Neural progenitor cell (in vitro differentiated cells): ENCODE measurements at regions not wholly inside any gene's neighbourhood (a gene's known extent, or its start where the extent isn't known, plus 50 kb on each side); places are given as distances from the start of the nearest gene placed in this dataset.

Experiments used
- DNase-seq: peaks from one replicate; pipeline ENCODE4 v3.0.0-alpha.2; 2016; ENCODE audit warnings: low spot score
- H2AFZ ChIP-seq: fragments of 200-600 bp; sonication (generic); replicated peaks from 2 replicates; pipeline ENCODE4 v1.6.1; 2016; ENCODE audit warnings: antibody characterized with exemption
- H3F3A ChIP-seq: fragments of 200-600 bp; sonication (generic); 2 replicates; pipeline ENCODE4 v1.6.1; 2016; ENCODE audit warnings: antibody characterized with exemption, low read depth
- H3K27ac ChIP-seq: fragments of 200-600 bp; sonication (generic); 2 replicates; pipeline ENCODE4 v1.5.1; 2016; ENCODE audit warnings: mild to moderate bottlenecking
- H3K27me3 ChIP-seq: fragments of 200-600 bp; sonication (generic); 2 replicates; pipeline ENCODE4 v1.6.1; 2016; ENCODE audit warnings: mild to moderate bottlenecking, moderate library complexity
- H3K36me3 ChIP-seq: fragments of 200-600 bp; sonication (generic); 2 replicates; pipeline ENCODE4 v1.5.1; 2016
- H3K4me1 ChIP-seq: fragments of 200-600 bp; sonication (generic); 2 replicates; pipeline ENCODE4 v1.6.1; 2016; ENCODE audit warnings: mixed run types
- H3K4me2 ChIP-seq: fragments of 200-600 bp; sonication (generic); 2 replicates; pipeline ENCODE4 v1.6.1; 2016
- H3K4me3 ChIP-seq: fragments of 200-600 bp; sonication (generic); 2 replicates; pipeline ENCODE4 v1.5.1; 2016
- H3K79me2 ChIP-seq: fragments of 200-600 bp; sonication (generic); 2 replicates; pipeline ENCODE4 v1.6.1; 2016; ENCODE audit warnings: low read depth
- H3K9ac ChIP-seq: fragments of 200-600 bp; sonication (generic); 2 replicates; pipeline ENCODE4 v1.6.1; 2016
- H3K9me3 ChIP-seq: fragments of 200-600 bp; sonication (generic); 2 replicates; pipeline ENCODE4 v1.5.1; 2016; ENCODE audit warnings: low read depth
- H4K20me1 ChIP-seq: fragments of 200-600 bp; sonication (generic); 2 replicates; pipeline ENCODE4 v1.6.1; 2016; ENCODE audit warnings: low read depth
- H3K27ac Mint-ChIP-seq: 3 replicates; pipeline ENCODE4 v1.8.0; 2021; ENCODE audit warnings: mixed read lengths
- H3K27me3 Mint-ChIP-seq: 2 replicates; pipeline ENCODE4 v1.8.0; 2022; ENCODE audit warnings: low read depth, mild to moderate bottlenecking, inconsistent platforms, moderate library complexity, mixed read lengths; ENCODE audit not compliant: insufficient read depth
- H3K36me3 Mint-ChIP-seq: 3 replicates; pipeline ENCODE4 v1.8.0; 2021; ENCODE audit warnings: mixed read lengths
- H3K4me1 Mint-ChIP-seq: 3 replicates; pipeline ENCODE4 v1.8.0; 2021; ENCODE audit warnings: mixed read lengths
- H3K4me3 Mint-ChIP-seq: 3 replicates; pipeline ENCODE4 v1.8.0; 2021; ENCODE audit warnings: mild to moderate bottlenecking, moderate library complexity, mixed read lengths
- H3K9me3 Mint-ChIP-seq: 3 replicates; pipeline ENCODE4 v1.8.0; 2020; ENCODE audit warnings: mixed read lengths
- EZH2 ChIP-seq: fragments of 200-600 bp; sonication (generic); IDR thresholded peaks from 2 replicates; pipeline ENCODE4 v1.6.1; 2017; ENCODE audit warnings: antibody characterized with exemption, mild to moderate bottlenecking, moderate library complexity
- EZH2phosphoT487 ChIP-seq: fragments of 200-600 bp; sonication (generic); IDR thresholded peaks from 2 replicates; pipeline ENCODE4 v1.6.1; 2017; ENCODE audit warnings: antibody characterized with exemption
- TF ChIP-seq, protein P1 (sequence below): fragments of 200-600 bp; sonication (generic); IDR thresholded peaks from 2 replicates; pipeline ENCODE4 v1.5.1; 2017; ENCODE audit warnings: antibody characterized with exemption, mild to moderate bottlenecking

DNA sequence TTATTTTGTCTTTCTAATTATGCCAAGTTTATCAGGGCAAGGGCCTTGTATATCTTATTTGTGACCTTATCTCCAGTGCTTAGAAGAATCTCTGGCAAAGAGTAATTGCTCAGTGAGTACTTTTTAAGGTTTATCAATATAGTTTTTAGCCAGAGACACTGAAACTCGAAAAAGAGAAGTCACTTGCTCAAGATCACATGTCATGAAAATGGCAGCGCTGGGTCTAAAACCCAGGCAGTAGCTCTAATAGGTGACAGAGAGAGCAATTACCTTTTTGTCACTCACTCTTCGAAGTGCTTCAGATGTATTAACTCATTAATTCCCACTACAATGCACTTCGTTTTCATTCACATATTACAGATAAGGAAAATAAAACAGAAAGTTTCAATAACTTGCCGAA lies 667.5 kb downstream of the DOK5 start:
- no peak for DNase-seq
- H3K79me2 ChIP-seq = no peaks in the 10 kb centered on the region
- H4K20me1 ChIP-seq = no peaks in the 10 kb centered on the region
- H3K27ac ChIP-seq = no peak overlapping the region
- Mint-ChIP-seq H3K36me3 (no peaks in the 10 kb centered on the region), H3K27ac (no peak overlapping the region), H3K4me1 (no peaks in the 10 kb centered on the region), H3K27me3 (no peaks in the 10 kb centered on the region), H3K9me3 (no peaks in the 10 kb centered on the region), H3K4me3 (no peak overlapping the region)
- H3K9ac ChIP-seq = no peak overlapping the region
- H3K36me3 ChIP-seq = no peaks in the 10 kb centered on the region
- no peak overlapping the region for H3K4me3 ChIP-seq
- H3F3A ChIP-seq = no peaks in the 10 kb centered on the region
- TF ChIP-seq EZH2 (no peak), EZH2phosphoT487 (no peak)
- TF ChIP-seq, protein P1, sequence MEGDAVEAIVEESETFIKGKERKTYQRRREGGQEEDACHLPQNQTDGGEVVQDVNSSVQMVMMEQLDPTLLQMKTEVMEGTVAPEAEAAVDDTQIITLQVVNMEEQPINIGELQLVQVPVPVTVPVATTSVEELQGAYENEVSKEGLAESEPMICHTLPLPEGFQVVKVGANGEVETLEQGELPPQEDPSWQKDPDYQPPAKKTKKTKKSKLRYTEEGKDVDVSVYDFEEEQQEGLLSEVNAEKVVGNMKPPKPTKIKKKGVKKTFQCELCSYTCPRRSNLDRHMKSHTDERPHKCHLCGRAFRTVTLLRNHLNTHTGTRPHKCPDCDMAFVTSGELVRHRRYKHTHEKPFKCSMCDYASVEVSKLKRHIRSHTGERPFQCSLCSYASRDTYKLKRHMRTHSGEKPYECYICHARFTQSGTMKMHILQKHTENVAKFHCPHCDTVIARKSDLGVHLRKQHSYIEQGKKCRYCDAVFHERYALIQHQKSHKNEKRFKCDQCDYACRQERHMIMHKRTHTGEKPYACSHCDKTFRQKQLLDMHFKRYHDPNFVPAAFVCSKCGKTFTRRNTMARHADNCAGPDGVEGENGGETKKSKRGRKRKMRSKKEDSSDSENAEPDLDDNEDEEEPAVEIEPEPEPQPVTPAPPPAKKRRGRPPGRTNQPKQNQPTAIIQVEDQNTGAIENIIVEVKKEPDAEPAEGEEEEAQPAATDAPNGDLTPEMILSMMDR = no peak
- no peaks in the 10 kb centered on the region for H3K9me3 ChIP-seq
- no peak overlapping the region for H2AFZ ChIP-seq
- no peaks in the 10 kb centered on the region for H3K4me1 ChIP-seq
- H3K4me2 ChIP-seq = no peak overlapping the region
- no peaks in the 10 kb centered on the region for H3K27me3 ChIP-seq

DNA sequence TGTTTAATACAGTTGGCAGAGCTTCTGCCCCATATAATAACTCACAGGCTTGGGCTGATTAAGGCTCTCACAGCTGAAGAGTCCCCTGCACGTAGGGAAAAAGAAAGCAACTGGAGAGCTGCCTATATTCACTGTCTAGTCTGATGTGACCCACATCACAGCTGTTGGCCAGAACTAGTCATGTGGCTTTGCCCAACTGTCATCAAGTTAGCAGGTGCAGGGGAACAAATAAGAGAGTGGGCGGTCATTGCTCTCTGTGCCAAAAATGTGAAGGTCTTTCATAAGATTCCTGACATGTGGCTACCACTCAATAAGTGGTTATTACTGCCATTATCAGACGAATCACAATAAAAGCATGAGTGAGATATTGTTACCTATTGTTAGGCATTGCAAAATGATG lies 665.2 kb downstream of the DOK5 start:
- H3F3A ChIP-seq = no peaks in the 10 kb centered on the region
- no peaks in the 10 kb centered on the region for H3K79me2 ChIP-seq
- H3K27ac Mint-ChIP-seq = no peak overlapping the region
- H3K9me3 Mint-ChIP-seq = no peaks in the 10 kb centered on the region
- H3K4me3 ChIP-seq = no peak overlapping the region
- no peaks in the 10 kb centered on the region for H3K27me3 ChIP-seq
- no peak overlapping the region for H3K27ac ChIP-seq
- no peak overlapping the region for H3K9ac ChIP-seq
- TF ChIP-seq EZH2 (no peak), EZH2phosphoT487 (no peak)
- TF ChIP-seq, protein P1 = no peak
- H3K36me3 Mint-ChIP-seq = no peaks in the 10 kb centered on the region
- DNase-seq = no peak
- no peaks in the 10 kb centered on the region for H3K27me3 Mint-ChIP-seq
- H3K4me3 Mint-ChIP-seq = no peak overlapping the region
- no peaks in the 10 kb centered on the region for H3K4me1 Mint-ChIP-seq
- no peaks in the 10 kb centered on the region for H3K9me3 ChIP-seq
- no peak overlapping the region for H3K4me2 ChIP-seq
- no peaks in the 10 kb centered on the region for H3K36me3 ChIP-seq
- no peak overlapping the region for H2AFZ ChIP-seq
- no peaks in the 10 kb centered on the region for H3K4me1 ChIP-seq
- no peaks in the 10 kb centered on the region for H4K20me1 ChIP-seq

DNA sequence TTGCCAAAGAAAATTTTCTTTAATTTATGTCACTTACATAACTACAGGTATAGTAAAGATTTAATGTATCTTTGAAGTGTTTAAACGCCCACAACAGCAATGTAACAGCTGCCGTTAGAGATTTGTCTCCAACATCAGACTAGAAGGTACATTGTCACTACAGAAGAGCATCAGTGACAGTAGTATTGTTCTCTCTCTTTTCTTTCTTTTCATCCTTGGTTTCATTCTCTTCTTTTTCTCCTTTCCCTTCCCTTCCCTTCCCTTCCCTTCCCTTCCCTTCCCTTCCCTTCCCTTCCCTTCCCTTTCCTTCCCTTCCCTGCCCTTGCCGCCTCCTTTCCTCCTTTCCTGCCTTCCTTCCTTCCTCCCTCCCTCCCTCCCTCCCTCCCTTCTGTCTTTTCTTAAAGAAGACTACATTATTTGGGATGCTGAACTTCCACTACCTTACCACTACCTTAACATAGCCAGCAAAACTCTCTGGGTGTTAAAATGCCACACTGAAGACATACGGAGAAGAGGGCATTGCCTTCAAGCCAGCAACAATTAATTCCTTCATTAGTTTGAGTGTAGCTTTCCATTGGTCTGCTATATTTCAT lies 663.9 kb downstream of the DOK5 start:
- H3K4me1 Mint-ChIP-seq = no peaks in the 10 kb centered on the region
- no peaks in the 10 kb centered on the region for H3K9me3 ChIP-seq
- no peaks in the 10 kb centered on the region for H3K36me3 Mint-ChIP-seq
- H2AFZ ChIP-seq = no peak overlapping the region
- no peaks in the 10 kb centered on the region for H3K36me3 ChIP-seq
- no peak for DNase-seq
- no peaks in the 10 kb centered on the region for H3F3A ChIP-seq
- TF ChIP-seq, protein P1 = no peak
- TF ChIP-seq EZH2phosphoT487 (no peak), EZH2 (no peak)
- H3K9ac ChIP-seq = no peak overlapping the region
- H3K27me3 Mint-ChIP-seq = no peaks in the 10 kb centered on the region
- H3K4me1 ChIP-seq = no peaks in the 10 kb centered on the region
- no peak overlapping the region for H3K4me3 ChIP-seq
- H3K9me3 Mint-ChIP-seq = no peaks in the 10 kb centered on the region
- H4K20me1 ChIP-seq = no peaks in the 10 kb centered on the region
- no peaks in the 10 kb centered on the region for H3K27me3 ChIP-seq
- H3K27ac ChIP-seq = no peak overlapping the region
- H3K4me2 ChIP-seq = no peak overlapping the region
- H3K4me3 Mint-ChIP-seq = no peak overlapping the region
- H3K79me2 ChIP-seq = no peaks in the 10 kb centered on the region
- no peak overlapping the region for H3K27ac Mint-ChIP-seq
